HG02970 (cell line): ENCODE measurements at regions not wholly inside any gene's neighbourhood (a gene's known extent, or its start where the extent isn't known, plus 50 kb on each side); places are given as distances from the start of the nearest gene placed in this dataset.

Experiments
- ATAC-seq: cut with Tn5 transposase; IDR thresholded peaks from one replicate; pipeline ENCODE4 v1.9.1; 2021; ENCODE audit warnings: mild to moderate bottlenecking, moderate library complexity, moderate number of reproducible peaks; ENCODE audit not compliant: unreplicated experiment, low FRiP score

GRCh38 chr13:64453831-64454230 lies 2776.3 kb downstream of the PCDH9 start:
- ATAC-seq, result no peak

DNA sequence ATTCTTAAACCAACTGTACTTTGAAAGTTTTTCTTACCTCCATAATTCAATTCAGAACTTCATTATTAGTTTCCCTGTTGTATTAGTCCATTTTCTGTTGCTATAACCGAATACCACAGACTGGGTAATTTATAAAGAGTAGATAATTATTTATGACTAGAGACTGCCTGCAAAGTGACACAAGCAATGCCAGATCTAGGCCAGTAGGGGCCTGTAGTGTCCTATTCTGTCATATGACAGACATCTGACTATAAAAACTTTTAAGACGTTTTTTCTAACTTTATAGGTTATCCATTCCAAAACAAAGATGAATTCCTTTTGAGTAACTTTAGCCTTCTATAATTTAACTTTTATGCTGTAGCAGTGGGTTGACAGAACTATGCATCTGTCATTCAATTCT lies 2783.8 kb downstream of the PCDH9 start:
- ATAC-seq, result no peak

GRCh38 chr13:64441740-64442139 lies 2788.4 kb downstream of the PCDH9 start:
- no peak for ATAC-seq

- ATAC-seq, result no peak
Observed at GRCh38 chr13:64438084-64438483, 2792.1 kb downstream of the PCDH9 start.

- no peak for ATAC-seq
Observed at GRCh38 chr13:64429691-64430090, 2800.4 kb downstream of the PCDH9 start.

DNA sequence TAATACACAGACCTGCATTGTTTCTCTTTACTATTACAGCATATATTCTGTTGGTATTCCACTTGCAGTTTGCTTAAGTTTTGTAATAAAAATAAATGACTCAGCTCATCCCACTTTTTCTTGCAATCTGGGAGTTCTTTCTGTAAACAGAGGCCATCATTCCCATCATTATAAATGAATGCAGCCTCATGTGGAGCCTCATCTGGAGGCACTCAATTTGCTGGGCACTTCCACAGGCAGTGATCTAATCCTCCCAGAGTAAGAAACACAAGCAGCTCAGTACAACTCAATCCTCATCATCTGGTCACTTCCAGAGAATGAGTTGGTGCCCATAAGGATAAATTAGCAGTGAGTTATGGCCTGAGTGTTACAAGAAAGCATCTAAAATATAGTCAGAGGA lies 2801.9 kb downstream of the PCDH9 start:
- no peak for ATAC-seq

- ATAC-seq, result no peak
Observed at GRCh38 chr13:64423467-64423866, 2806.7 kb downstream of the PCDH9 start.

DNA sequence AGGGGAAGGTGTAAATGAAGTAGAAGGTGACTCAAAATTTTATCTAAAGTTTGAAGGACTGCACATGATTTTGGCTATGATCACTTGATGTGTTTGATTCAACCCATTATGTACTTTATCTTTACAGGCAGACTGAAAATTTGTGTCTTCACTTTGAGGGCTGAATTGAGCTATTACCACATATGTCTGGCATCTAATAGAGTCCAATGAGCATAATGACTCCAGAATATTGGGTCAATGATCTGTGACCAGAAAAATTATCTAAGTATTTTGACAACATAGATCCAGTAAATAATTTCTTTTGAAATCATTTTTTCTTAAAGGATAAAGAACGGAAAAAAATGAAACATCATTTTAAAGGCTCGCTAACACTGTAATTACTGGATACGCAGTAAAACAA lies 2810.0 kb downstream of the PCDH9 start:
- no peak for ATAC-seq

DNA sequence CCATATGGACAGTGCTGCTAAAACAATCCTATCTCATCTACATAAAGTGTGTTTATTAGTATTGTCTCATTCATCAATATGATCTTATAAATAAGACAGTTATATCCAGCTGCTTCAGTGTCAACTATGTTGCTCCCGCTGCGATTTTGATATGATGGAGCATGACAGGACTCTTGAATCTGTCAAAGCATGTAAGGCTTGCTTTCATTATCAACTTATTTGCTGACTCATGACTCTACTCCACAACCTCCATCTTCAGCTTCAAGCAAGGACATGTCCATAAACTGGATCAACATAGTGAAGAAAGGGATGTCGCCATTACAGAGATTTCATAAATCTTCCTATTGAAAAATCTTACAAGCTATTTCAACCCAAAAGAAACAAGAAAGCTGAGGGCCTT lies 2812.6 kb downstream of the PCDH9 start:
- ATAC-seq, result no peak

- no peak for ATAC-seq
Observed at GRCh38 chr13:64414381-64414780, 2815.8 kb downstream of the PCDH9 start.

- no peak for ATAC-seq
Observed at GRCh38 chr13:64413529-64413928, 2816.6 kb downstream of the PCDH9 start.

GRCh38 chr13:64410276-64411053 lies 2819.7 kb downstream of the PCDH9 start:
- ATAC-seq, result no peak

- ATAC-seq, result no peak
Observed at GRCh38 chr13:64397701-64398100, 2832.4 kb downstream of the PCDH9 start.

GRCh38 chr13:64377606-64378005 lies 2852.5 kb downstream of the PCDH9 start:
- no peak for ATAC-seq

DNA sequence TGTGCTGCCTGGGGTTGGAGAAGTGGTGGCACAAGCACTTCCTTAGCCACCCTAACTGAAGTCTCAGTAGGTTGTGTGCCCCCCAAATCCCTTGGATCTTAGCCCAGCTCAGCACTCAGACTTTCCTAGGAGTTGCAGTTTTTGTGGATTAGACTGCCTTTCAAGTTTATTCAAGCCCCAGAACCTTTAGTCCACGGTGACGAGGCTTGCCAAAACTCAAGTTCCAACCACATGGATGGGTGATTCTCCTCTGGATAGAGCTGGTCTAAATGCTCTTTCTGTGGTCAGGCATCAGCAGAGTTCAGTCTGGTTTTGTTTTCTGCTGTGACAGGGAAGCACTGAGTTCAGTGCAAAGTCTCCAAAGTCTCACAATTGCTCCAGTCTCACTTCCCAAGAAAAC lies 2858.7 kb downstream of the PCDH9 start:
- ATAC-seq, result no peak

GRCh38 chr13:64371045-64371444 lies 2859.1 kb downstream of the PCDH9 start:
- no peak for ATAC-seq

DNA sequence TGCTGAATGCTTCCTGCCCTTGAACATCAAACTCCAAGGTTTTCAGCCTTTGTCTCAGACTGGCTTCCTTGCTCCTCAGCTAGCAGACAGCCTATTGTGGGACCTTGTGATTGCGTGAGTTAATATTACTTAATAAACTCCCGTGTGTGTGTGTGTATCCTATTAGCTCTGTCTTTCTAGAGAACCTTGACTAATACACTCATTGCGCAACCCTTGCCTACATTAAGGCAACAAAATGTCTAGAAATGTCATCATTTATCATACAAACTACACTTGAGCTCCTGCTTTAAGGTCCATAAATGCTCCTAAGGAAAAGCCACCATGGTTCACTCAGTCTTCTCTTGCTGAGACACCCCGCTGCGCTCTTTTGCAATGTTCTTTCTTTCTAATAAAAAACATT lies 2861.0 kb downstream of the PCDH9 start:
- ATAC-seq, result no peak

DNA sequence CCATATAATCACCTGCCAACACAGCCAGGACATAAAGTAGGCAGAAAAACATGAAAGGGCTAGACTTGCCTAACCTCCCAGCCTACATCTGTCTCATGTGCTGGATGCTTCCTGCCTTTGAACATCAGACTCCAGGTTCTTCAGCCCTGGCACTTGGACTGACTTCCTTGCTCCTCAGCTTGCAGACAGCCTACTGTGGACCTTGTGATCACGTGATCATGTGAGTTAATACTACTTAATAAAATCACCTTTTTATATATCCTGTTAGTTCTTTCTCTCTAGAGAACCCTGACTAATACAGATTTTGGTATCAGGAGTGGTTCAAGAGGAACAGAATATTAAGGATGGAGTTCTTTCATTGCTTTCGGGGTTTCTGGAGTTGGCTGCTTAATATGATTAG lies 2867.6 kb downstream of the PCDH9 start:
- ATAC-seq, result no peak

DNA sequence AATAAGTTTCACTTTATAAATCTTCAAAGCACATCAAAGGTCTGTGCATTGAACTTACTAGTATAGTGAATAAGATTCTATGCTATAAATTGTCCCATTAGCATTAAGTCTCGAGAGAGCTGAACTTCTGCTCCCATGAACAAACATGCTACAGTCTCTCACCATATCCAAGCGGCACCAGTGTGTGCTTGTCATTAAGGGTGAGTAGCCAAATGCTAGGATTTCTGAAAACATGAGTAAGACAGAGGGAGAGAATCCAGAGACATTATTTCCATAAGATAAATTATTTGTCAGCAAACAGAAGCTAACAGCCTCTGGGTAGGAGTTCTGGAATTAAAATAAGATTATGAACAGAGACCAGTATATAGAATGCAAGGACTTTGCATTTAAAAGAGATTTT lies 2882.5 kb downstream of the PCDH9 start:
- ATAC-seq, result no peak

GRCh38 chr13:64339373-64340063 lies 2890.6 kb downstream of the PCDH9 start:
- ATAC-seq, result no peak

DNA sequence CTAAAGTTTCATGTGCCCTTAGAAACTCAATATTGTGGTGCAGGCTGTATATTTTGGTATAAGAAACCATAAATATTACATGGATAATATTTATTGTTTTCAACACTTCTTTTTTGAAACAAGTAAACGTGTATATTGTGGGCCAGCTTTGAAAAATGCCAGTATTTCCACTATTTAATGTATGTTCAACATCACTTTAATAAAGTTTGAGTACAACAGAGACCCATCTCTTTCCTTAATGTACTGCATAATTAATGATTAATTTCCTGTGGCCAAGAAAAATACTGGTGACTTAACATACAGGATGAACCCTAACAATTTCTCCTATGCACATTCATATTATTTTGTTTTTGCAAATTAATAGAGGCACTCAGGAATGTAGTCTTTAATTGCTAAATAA lies 2891.5 kb downstream of the PCDH9 start:
- ATAC-seq, result no peak

GRCh38 chr13:64333888-64334287 lies 2896.2 kb downstream of the PCDH9 start:
- ATAC-seq, result no peak
